Mesenchymal stem cell (in vitro differentiated cells and primary cell): ENCODE measurements at regions not wholly inside any gene's neighbourhood (a gene's known extent, or its start where the extent isn't known, plus 50 kb on each side); places are given as distances from the start of the nearest gene placed in this dataset.

ENCODE experiments used
- DNase-seq: peaks from one replicate; pipeline ENCODE4 v3.0.0-alpha.2; 2013
- H2AFZ ChIP-seq: one replicate; pipeline ENCODE4 v1.6.1; 2013; ENCODE audit warnings: low read depth, mild to moderate bottlenecking, control low read depth, inconsistent platforms, low read length, moderate library complexity
- H2AK5ac ChIP-seq: 2 replicates; pipeline ENCODE4 v1.6.1; 2013; ENCODE audit warnings: low read length, moderate library complexity, mild to moderate bottlenecking, inconsistent platforms; ENCODE audit not compliant: severe bottlenecking
- H2BK120ac ChIP-seq: one replicate; pipeline ENCODE4 v1.6.1; 2013; ENCODE audit warnings: low read depth, mild to moderate bottlenecking, inconsistent platforms, low read length, moderate library complexity
- H2BK12ac ChIP-seq, 2 experiments: one replicate each; pipeline ENCODE4 v1.6.1; 2013; ENCODE audit warnings: inconsistent platforms in 2 of 2, low read length in 2 of 2, mild to moderate bottlenecking in 2 of 2, moderate library complexity in 2 of 2, control low read depth in 1 of 2
- H2BK15ac ChIP-seq: one replicate; pipeline ENCODE4 v1.6.1; 2013; ENCODE audit warnings: mild to moderate bottlenecking, low read depth, inconsistent platforms; ENCODE audit not compliant: poor library complexity, severe bottlenecking
- H2BK5ac ChIP-seq: 2 replicates; pipeline ENCODE4 v1.6.1; 2013; ENCODE audit warnings: low read depth, mild to moderate bottlenecking, low read length, control low read depth, inconsistent platforms; ENCODE audit not compliant: poor library complexity, severe bottlenecking
- H3K14ac ChIP-seq, 2 experiments: one replicate each; pipeline ENCODE4 v1.6.1; 2013; ENCODE audit warnings: inconsistent platforms in 2 of 2, low read length in 2 of 2, control low read depth in 1 of 2, mild to moderate bottlenecking in 1 of 2, moderate library complexity in 1 of 2
- H3K18ac ChIP-seq, 2 experiments: one replicate each; pipeline ENCODE4 v1.6.1; 2013; ENCODE audit warnings: inconsistent platforms in 2 of 2, low read length in 2 of 2, control low read depth in 1 of 2, low read depth in 1 of 2, mild to moderate bottlenecking in 1 of 2
- H3K23ac ChIP-seq, 2 experiments: one replicate each; pipeline ENCODE4 v1.6.1; 2013; ENCODE audit warnings: inconsistent platforms in 2 of 2, low read length in 2 of 2, mild to moderate bottlenecking in 2 of 2, moderate library complexity in 2 of 2, control low read depth in 1 of 2
- H3K27ac ChIP-seq: 2 replicates; pipeline ENCODE4 v1.5.1; 2013; ENCODE audit warnings: mild to moderate bottlenecking, moderate library complexity, low read length, control low read depth, inconsistent platforms; ENCODE audit not compliant: poor library complexity, severe bottlenecking
- H3K27me3 ChIP-seq, 2 experiments: 2 replicates each; pipeline versions ENCODE4 v1.6.1 to v1.7.0; 2013; ENCODE audit warnings: low read length in 2 of 2, mild to moderate bottlenecking in 2 of 2, moderate library complexity in 2 of 2, control low read depth in 1 of 2, inconsistent platforms in 1 of 2; ENCODE audit not compliant: control insufficient read depth in 1 of 2, insufficient read depth in 1 of 2
- H3K36me3 ChIP-seq, 2 experiments: 2 replicates each; pipeline versions ENCODE4 v1.6.1 to v1.7.0; 2013; ENCODE audit warnings: low read length in 2 of 2, control low read depth in 1 of 2, inconsistent platforms in 1 of 2, low read depth in 1 of 2, mild to moderate bottlenecking in 1 of 2; ENCODE audit not compliant: insufficient read depth in 2 of 2, control insufficient read depth in 1 of 2
- H3K4ac ChIP-seq, 2 experiments: one replicate each; pipeline ENCODE4 v1.6.1; 2013; ENCODE audit warnings: inconsistent platforms in 2 of 2, low read length in 2 of 2, mild to moderate bottlenecking in 2 of 2, moderate library complexity in 2 of 2, control low read depth in 1 of 2, low read depth in 1 of 2
- H3K4me1 ChIP-seq: 2 replicates; pipeline ENCODE4 v1.6.1; 2013; ENCODE audit warnings: low read depth, low read length, control low read depth; ENCODE audit not compliant: control insufficient read depth, insufficient read depth
- H3K4me2 ChIP-seq: 2 replicates; pipeline ENCODE4 v1.6.1; 2013; ENCODE audit warnings: low read length, mild to moderate bottlenecking, inconsistent platforms; ENCODE audit not compliant: poor library complexity, severe bottlenecking
- H3K4me3 ChIP-seq, 2 experiments: 2 replicates each; pipeline versions ENCODE4 v1.5.1 to v1.7.0; 2013; ENCODE audit warnings: low read length in 2 of 2, mild to moderate bottlenecking in 2 of 2, control low read depth in 1 of 2, low read depth in 1 of 2; ENCODE audit not compliant: insufficient read depth in 1 of 2
- H3K79me1 ChIP-seq: replicated peaks from 2 replicates; pipeline ENCODE4 v1.6.1; 2013; ENCODE audit warnings: mild to moderate bottlenecking, control low read depth, low read length, inconsistent platforms; ENCODE audit not compliant: poor library complexity, severe bottlenecking
- H3K9ac ChIP-seq: 2 replicates; pipeline ENCODE4 v1.7.0; 2013; ENCODE audit warnings: mild to moderate bottlenecking, low read length, moderate library complexity
- H3K9me3 ChIP-seq: 2 replicates; pipeline ENCODE4 v1.7.0; 2013; ENCODE audit warnings: mild to moderate bottlenecking, low read length; ENCODE audit not compliant: control insufficient read depth
- H4K8ac ChIP-seq: one replicate; pipeline ENCODE4 v1.6.1; 2013; ENCODE audit warnings: inconsistent platforms, mild to moderate bottlenecking, low read length, moderate library complexity
- H4K91ac ChIP-seq: one replicate; pipeline ENCODE4 v1.6.1; 2013; ENCODE audit warnings: mild to moderate bottlenecking, low read length, inconsistent platforms
- WGBS: methylation state at CpG from one replicate; pipeline ENCODE4 v1.1.7; 2013; ENCODE audit warnings: mixed read lengths; 5-methylcytosine and 5-hydroxymethylcytosine counted together

GRCh38 chr16:65876056-65876408 lies 490.5 kb upstream of the CDH5 start:
- Histone ChIP-seq H2AFZ (no peak overlapping the region), H3K4me3 (no peak overlapping the region), H3K23ac (no peak overlapping the region), H2AK5ac (no peak overlapping the region), H2BK5ac (no peak overlapping the region), H3K18ac (no peak overlapping the region), H4K91ac (no peak overlapping the region), H4K8ac (no peak overlapping the region), H2BK15ac (no peak overlapping the region), H3K14ac (no peak overlapping the region), H3K27me3 (no peaks in the 10 kb centered on the region), H3K36me3 (no peaks in the 10 kb centered on the region), H3K4me2 (no peak overlapping the region), H3K79me1 (no peaks in the 10 kb centered on the region), H3K9me3 (no peaks in the 10 kb centered on the region), H3K4me1 (no peaks in the 10 kb centered on the region), H3K27ac (no peak overlapping the region), H3K4ac (no peak overlapping the region), H2BK12ac (no peak overlapping the region), H3K9ac (peak overlapping the region; percentile 39), H2BK120ac (no peak overlapping the region)
- DNase-seq = no peak
- 91% methylated on average over 3 of the region's 3 CpGs for WGBS

GRCh38 chr16:65875381-65876055 lies 491.0 kb upstream of the CDH5 start:
- Histone ChIP-seq H3K36me3 (no peaks in the 10 kb centered on the region), H3K4me2 (no peak overlapping the region), H3K4ac (no peak overlapping the region), H2AFZ (no peak overlapping the region), H2AK5ac (no peak overlapping the region), H2BK5ac (no peak overlapping the region), H3K14ac (no peak overlapping the region), H3K4me3 (no peak overlapping the region), H3K27ac (no peak overlapping the region), H3K79me1 (no peaks in the 10 kb centered on the region), H3K9ac (peak overlapping the region; percentile 39), H2BK15ac (no peak overlapping the region), H2BK120ac (no peak overlapping the region), H3K9me3 (no peaks in the 10 kb centered on the region), H3K18ac (no peak overlapping the region), H3K4me1 (no peaks in the 10 kb centered on the region), H3K23ac (no peak overlapping the region), H3K27me3 (no peaks in the 10 kb centered on the region), H4K91ac (no peak overlapping the region), H2BK12ac (no peak overlapping the region), H4K8ac (no peak overlapping the region)
- 86% methylated on average over 6 of the region's 6 CpGs for WGBS
- DNase-seq = no peak

- Histone ChIP-seq H3K4me1 (no peaks in the 10 kb centered on the region), H4K91ac (no peak overlapping the region), H2AK5ac (no peak overlapping the region), H3K9me3 (no peaks in the 10 kb centered on the region), H3K4ac (no peak overlapping the region), H3K18ac (no peak overlapping the region), H3K79me1 (no peaks in the 10 kb centered on the region), H2BK5ac (no peak overlapping the region), H3K9ac (no peak overlapping the region), H3K14ac (no peak overlapping the region), H3K27ac (no peak overlapping the region), H3K36me3 (no peaks in the 10 kb centered on the region), H3K27me3 (peaks cover 0 to 6% of the 10 kb centered on the region in 2 experiments), H3K4me2 (no peak overlapping the region), H2BK12ac (no peak overlapping the region), H2BK120ac (no peak overlapping the region), H3K4me3 (no peak overlapping the region), H2AFZ (no peak overlapping the region), H3K23ac (no peak overlapping the region), H4K8ac (no peak overlapping the region), H2BK15ac (no peak overlapping the region)
- 93% methylated on average over 4 of the region's 4 CpGs for WGBS
- DNase-seq = no peak
These were observed 497.2 kb upstream of the CDH5 start for GRCh38 chr16:65869261-65869660.

- H3K14ac ChIP-seq = no peak overlapping the region
- no peak overlapping the region for H3K27ac ChIP-seq
- H4K91ac ChIP-seq = no peak overlapping the region
- H2BK12ac ChIP-seq = no peak overlapping the region
- no peak overlapping the region for H3K23ac ChIP-seq
- no peak overlapping the region for H4K8ac ChIP-seq
- H2BK15ac ChIP-seq = no peak overlapping the region
- H2AFZ ChIP-seq = no peak overlapping the region
- no peak overlapping the region for H3K4me3 ChIP-seq
- H3K4me2 ChIP-seq = no peak overlapping the region
- DNase-seq = no peak
- no peak overlapping the region for H2BK120ac ChIP-seq
- H3K4ac ChIP-seq = no peak overlapping the region
- H3K79me1 ChIP-seq = no peaks in the 10 kb centered on the region
- peaks cover 0 to 6% of the 10 kb centered on the region in 2 experiments for H3K27me3 ChIP-seq
- no peak overlapping the region for H2AK5ac ChIP-seq
- no peaks in the 10 kb centered on the region for H3K36me3 ChIP-seq
- no peaks in the 10 kb centered on the region for H3K9me3 ChIP-seq
- 79% methylated on average over 6 of the region's 6 CpGs for WGBS
- no peak overlapping the region for H3K9ac ChIP-seq
- no peak overlapping the region for H2BK5ac ChIP-seq
- no peaks in the 10 kb centered on the region for H3K4me1 ChIP-seq
- H3K18ac ChIP-seq = no peak overlapping the region
These were observed 499.1 kb upstream of the CDH5 start for GRCh38 chr16:65867276-65867960.
